Ectodermal cell (in vitro differentiated cells): ENCODE measurements at regions not wholly inside any gene's neighbourhood (a gene's known extent, or its start where the extent isn't known, plus 50 kb on each side); places are given as distances from the start of the nearest gene placed in this dataset.

ENCODE experiments used
- H3K27ac ChIP-seq: 2 replicates; pipeline ENCODE4 v1.7.0; 2013; ENCODE audit warnings: mild to moderate bottlenecking, low read depth, low read length; ENCODE audit not compliant: insufficient read depth, poor library complexity, severe bottlenecking
- H3K27me3 ChIP-seq: 2 replicates; pipeline ENCODE4 v1.7.0; 2013; ENCODE audit warnings: mild to moderate bottlenecking, low read length; ENCODE audit not compliant: insufficient read depth, control insufficient read depth, poor library complexity, severe bottlenecking
- H3K36me3 ChIP-seq: one replicate; pipeline ENCODE4 v1.7.0; 2013; ENCODE audit warnings: low read length; ENCODE audit not compliant: control insufficient read depth, insufficient read depth
- H3K4me1 ChIP-seq: one replicate; pipeline ENCODE4 v1.7.0; 2013; ENCODE audit warnings: low read length; ENCODE audit not compliant: control insufficient read depth, insufficient read depth
- H3K4me3 ChIP-seq: 2 replicates; pipeline ENCODE4 v1.7.0; 2013; ENCODE audit warnings: low read depth, low read length, control low read depth; ENCODE audit not compliant: insufficient read depth
- H3K9me3 ChIP-seq: 2 replicates; pipeline ENCODE4 v1.7.0; 2013; ENCODE audit warnings: mild to moderate bottlenecking, low read length, moderate library complexity; ENCODE audit not compliant: control insufficient read depth
- WGBS, 2 experiments: methylation state at CpG; one replicate each; pipeline ENCODE4 v1.1.7; 2013; ENCODE audit warnings: missing lambda C conversion rate in 2 of 2; 5-methylcytosine and 5-hydroxymethylcytosine counted together

DNA sequence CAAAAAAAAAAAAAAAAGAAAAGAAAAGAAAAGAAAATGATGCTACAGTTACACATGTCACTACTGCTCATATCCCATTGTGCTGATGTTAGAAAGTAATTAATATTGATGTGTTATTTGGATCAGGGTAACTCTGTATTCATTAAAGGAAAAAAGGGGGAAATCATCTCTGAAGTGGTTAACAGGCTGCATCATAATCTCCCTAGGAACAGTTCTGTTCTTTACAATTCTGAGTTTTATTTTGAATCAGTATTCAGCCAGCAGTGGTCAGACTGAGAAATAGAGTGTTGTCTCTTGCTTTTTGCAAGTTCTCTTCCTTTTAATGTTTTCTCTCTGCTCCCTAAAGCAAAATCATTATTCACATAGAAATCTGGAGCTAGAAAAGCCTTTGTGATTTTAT lies 128.6 kb upstream of the CRY1 start:
- Histone ChIP-seq H3K27ac (no peak overlapping the region), H3K9me3 (no peaks in the 10 kb centered on the region), H3K4me3 (no peak overlapping the region), H3K36me3 (no peaks in the 10 kb centered on the region), H3K27me3 (no peaks in the 10 kb centered on the region), H3K4me1 (peaks cover 4% of the 10 kb centered on the region)

DNA sequence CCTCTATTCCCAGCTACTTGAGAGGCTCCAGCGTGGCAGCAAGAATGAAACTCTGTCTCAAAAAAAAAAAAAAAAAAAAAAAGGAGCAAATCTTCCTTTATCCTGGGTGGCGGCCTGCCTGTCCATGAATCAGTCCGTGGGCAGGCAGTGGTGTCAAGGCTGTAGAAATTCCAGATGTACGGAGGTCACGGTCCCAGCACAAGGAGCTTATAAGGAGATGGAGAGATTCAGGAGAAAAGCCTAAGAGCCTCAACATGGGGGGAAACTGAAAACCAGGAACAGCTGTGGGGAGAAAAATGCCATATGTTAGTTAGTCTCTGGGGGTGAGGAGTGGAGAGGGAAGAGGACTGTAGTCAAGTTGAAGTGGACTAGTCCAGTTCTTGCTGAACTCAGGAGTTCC lies 130.5 kb upstream of the CRY1 start:
- H3K36me3 ChIP-seq, result no peaks in the 10 kb centered on the region
- no peak overlapping the region for H3K4me3 ChIP-seq
- H3K27ac ChIP-seq, result no peak overlapping the region
- 94 to 96% methylated on average over 5 of the region's 5 CpGs for WGBS, 2 experiments
- H3K27me3 ChIP-seq, result no peaks in the 10 kb centered on the region
- H3K9me3 ChIP-seq, result no peaks in the 10 kb centered on the region
- H3K4me1 ChIP-seq, result peaks cover 4% of the 10 kb centered on the region

DNA sequence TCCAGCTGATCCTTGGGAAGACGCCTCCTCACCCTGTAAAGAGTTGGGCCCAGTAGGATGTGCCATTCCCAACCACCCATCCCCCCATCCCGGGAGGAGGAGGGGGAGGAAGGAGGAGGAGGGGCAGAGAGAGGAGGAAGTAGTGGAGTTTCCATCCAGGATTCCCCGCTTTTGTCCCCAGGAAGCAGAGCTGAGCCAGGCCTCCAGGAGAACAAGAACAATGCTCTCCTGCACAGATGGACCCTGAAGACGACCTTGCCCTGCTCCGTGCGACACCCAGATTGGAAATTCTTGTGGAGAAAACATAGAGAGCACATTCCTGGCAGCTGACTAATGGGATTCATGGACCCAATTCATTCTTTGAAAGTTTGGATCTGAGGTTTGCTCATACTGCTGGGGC lies 132.3 kb upstream of the CRY1 start:
- Histone ChIP-seq H3K4me1 (peaks cover 4% of the 10 kb centered on the region), H3K4me3 (no peak overlapping the region), H3K9me3 (no peaks in the 10 kb centered on the region), H3K27ac (no peak overlapping the region), H3K27me3 (no peaks in the 10 kb centered on the region), H3K36me3 (no peaks in the 10 kb centered on the region)
- WGBS, 2 experiments, result 49 to 53% methylated on average over 4 to 6 of the region's 6 CpGs

DNA sequence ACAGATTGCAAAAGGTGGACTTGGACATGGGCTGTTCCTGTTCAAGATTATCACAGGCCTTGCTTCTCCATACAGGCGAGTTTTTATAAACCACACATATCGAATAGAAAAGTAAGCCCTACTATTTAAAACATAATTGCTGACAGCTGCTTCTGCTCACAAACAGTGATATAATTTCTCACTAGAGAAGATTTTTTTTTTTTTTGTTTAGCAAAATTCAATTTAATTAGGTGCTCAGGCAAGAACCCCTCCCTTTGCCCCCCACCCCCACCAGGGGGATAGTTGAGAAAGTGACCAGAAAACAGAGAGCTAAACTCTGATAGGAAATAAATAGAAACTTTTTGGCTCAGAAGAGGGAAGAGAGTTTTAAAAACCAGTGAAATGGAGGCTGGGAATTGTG lies 132.8 kb upstream of the CRY1 start:
- no peaks in the 10 kb centered on the region for H3K9me3 ChIP-seq
- 96 to 97% methylated on average over 2 of the region's 2 CpGs for WGBS, 2 experiments
- H3K4me3 ChIP-seq, result no peak overlapping the region
- peaks cover 4% of the 10 kb centered on the region for H3K4me1 ChIP-seq
- H3K27me3 ChIP-seq, result no peaks in the 10 kb centered on the region
- H3K27ac ChIP-seq, result no peak overlapping the region
- no peaks in the 10 kb centered on the region for H3K36me3 ChIP-seq

DNA sequence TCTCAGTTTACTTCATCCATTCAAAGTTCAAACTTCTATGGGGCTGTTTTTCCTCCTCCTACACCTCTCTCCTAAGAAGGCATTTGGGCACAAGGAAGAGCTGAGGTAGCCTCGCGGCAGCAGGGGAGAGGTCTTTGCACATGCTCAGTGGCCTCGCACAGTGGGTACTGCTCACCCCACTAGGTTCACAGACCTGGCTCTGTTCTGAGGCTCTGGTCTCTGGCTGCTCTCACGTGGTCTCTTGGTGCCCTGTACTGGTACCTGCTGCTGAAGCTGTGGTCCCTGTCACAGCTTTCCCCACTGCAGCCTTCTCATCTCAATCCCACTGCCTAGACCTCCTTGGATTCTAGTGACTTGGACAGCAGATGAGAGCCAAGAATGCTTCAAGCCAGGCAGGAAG lies 134.7 kb upstream of the CRY1 start:
- WGBS, 2 experiments, result 44 to 47% methylated on average over 4 of the region's 4 CpGs
- Histone ChIP-seq H3K27me3 (no peaks in the 10 kb centered on the region), H3K27ac (no peak overlapping the region), H3K4me1 (peaks cover 4% of the 10 kb centered on the region), H3K36me3 (no peaks in the 10 kb centered on the region), H3K4me3 (no peak overlapping the region), H3K9me3 (no peaks in the 10 kb centered on the region)

DNA sequence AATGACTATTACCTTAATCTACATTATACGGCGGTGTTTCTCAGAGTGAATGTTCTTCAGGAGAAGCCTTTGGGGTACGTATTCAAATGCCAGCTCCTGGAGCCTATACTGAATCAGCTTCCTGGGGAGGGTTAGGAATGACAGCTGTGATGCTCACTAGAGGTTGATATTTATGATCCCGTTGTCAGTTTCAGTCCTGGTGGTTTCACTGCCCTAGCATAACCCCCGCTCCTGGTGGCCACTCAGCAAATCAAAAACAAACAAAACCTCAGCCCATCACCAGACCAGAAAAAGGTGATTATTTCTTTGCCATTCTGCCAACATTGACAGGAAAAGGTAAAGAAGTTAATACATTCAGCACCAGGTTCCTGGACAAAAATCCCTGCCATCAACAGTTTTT lies 136.5 kb upstream of the CRY1 start:
- H3K27me3 ChIP-seq, result no peaks in the 10 kb centered on the region
- no peak overlapping the region for H3K27ac ChIP-seq
- H3K36me3 ChIP-seq, result no peaks in the 10 kb centered on the region
- no peaks in the 10 kb centered on the region for H3K9me3 ChIP-seq
- H3K4me1 ChIP-seq, result peaks cover 4% of the 10 kb centered on the region
- WGBS, 2 experiments, result 88 to 90% methylated on average over 5 of the region's 5 CpGs
- H3K4me3 ChIP-seq, result no peak overlapping the region

DNA sequence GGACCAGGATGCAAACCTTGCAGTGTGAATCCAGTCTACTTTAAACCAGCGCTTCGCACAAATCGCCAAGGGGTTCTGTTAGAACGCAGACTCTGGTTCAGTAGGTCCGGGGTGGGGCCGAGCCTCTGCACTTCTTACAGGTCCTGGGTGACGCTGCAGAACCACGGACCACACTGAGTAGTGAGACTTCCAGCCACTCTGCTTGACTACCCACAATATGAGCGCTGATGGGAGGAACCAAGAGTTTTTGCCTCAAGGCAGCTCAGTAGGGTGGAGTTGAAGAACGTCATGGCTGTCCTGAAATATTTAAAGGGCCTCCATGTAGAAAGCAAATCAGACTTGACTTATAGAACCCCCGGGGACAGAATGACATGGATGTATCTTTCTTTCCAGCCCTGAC lies 138.0 kb upstream of the CRY1 start:
- Histone ChIP-seq H3K27me3 (no peaks in the 10 kb centered on the region), H3K36me3 (no peaks in the 10 kb centered on the region), H3K27ac (no peak overlapping the region), H3K4me1 (no peaks in the 10 kb centered on the region), H3K4me3 (no peak overlapping the region), H3K9me3 (no peaks in the 10 kb centered on the region)
- WGBS, 2 experiments, result 94 to 96% methylated on average over 11 of the region's 11 CpGs

DNA sequence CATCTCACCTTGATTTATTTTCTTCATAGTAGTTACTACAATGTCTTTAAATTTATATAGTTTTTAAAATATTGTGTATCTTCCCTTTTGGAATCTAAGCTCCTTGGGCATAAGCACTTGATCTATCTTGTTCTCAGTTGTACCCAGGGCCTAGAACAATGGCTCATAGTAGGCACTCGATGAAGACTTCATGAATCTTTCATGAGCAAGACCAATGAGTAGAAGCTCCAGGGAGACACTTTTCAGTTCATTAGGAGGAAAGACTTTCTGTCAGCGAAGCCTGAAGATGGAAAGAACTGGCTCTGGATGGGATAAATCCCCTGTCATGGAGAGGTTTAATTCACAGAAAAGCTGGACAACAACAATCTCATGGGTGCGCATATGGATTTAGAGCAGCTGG lies 140.2 kb upstream of the CRY1 start:
- no peak overlapping the region for H3K27ac ChIP-seq
- H3K27me3 ChIP-seq, result no peaks in the 10 kb centered on the region
- 82 to 89% methylated on average over 3 of the region's 3 CpGs for WGBS, 2 experiments
- no peaks in the 10 kb centered on the region for H3K4me1 ChIP-seq
- no peak overlapping the region for H3K4me3 ChIP-seq
- H3K36me3 ChIP-seq, result no peaks in the 10 kb centered on the region
- H3K9me3 ChIP-seq, result no peaks in the 10 kb centered on the region

DNA sequence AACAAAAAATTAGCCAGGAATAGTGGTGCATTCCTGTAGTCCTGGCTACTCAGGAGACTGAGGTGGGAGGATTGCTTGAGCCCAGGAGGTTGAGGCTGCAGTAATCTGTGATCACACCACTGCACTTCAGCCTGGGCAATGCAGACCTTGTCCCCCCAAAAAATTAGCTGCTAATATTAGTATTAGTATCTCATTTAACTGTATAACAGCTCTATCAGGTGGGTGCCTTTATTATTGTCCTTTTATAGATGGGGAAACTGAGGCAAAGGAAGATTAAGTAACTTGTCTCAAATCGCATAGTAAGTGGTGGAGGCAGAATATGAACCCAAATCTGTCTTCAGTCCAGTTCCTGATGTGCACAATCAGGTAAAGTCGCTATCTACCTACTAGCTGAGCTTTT lies 142.3 kb upstream of the CRY1 start:
- H3K4me3 ChIP-seq, result no peak overlapping the region
- 93 to 97% methylated on average over 2 of the region's 2 CpGs for WGBS, 2 experiments
- no peaks in the 10 kb centered on the region for H3K9me3 ChIP-seq
- H3K27ac ChIP-seq, result no peak overlapping the region
- H3K27me3 ChIP-seq, result no peaks in the 10 kb centered on the region
- H3K4me1 ChIP-seq, result no peaks in the 10 kb centered on the region
- no peaks in the 10 kb centered on the region for H3K36me3 ChIP-seq

DNA sequence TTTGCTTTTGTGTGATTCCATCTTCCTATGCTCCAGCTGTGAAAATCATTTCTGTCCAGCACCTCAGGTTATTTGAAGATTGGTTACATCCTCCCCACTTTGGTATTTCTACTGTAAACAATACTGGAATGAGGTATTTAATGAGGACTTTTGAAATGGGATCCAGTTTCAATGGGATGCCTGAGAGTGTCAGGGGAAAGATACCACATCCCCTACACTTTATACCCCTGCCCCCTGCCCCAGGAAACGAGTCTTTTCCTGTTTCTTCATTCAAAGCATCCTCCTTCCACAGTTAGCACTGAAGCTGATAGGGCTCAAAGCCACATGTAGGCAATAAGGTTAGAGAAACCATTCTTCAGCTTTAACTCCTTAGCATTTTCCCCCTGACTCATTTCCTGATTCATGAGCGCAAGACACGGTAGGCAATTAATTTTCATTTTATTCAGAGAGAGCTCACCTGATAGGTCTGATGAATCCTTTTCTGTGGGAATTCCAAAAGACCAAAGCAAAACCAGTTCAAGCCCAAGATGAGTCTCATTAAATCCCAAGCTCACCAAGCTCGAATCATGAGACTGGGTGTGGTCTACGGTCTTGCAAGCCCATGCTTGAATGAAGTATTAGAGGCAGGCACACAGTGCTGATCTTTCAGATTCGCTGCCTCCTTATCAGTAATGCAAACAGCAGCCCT lies 143.6 kb upstream of the CRY1 start:
- 73 to 76% methylated on average over 6 of the region's 6 CpGs for WGBS, 2 experiments

DNA sequence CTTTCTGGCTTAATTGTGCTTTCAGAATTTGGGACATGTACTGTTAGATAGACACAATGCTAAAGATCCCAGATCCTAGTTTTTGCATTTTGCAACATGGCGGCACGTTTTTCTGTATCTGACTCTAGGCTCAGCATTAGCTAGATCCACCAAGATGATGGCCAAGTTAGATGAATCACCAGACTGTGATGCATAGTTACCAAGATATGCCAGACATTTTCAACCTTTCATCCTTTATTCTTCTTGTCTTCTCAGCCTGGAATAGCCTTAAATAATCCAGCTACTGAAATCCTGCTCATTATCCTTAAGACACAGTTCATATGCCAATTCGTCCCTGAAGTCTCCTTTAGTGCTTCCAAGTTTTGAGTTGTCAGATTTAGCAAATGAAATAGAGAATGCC lies 144.9 kb upstream of the CRY1 start:
- WGBS, 2 experiments, result 72 to 81% methylated on average over 3 of the region's 3 CpGs
- Histone ChIP-seq H3K9me3 (no peaks in the 10 kb centered on the region), H3K4me1 (no peaks in the 10 kb centered on the region), H3K36me3 (no peaks in the 10 kb centered on the region), H3K27ac (no peak overlapping the region), H3K27me3 (no peaks in the 10 kb centered on the region), H3K4me3 (no peak overlapping the region)

More for the DNA sequence above, 143.6 kb upstream of the CRY1 start:
- H3K9me3 ChIP-seq, result no peaks in the 10 kb centered on the region
- no peak overlapping the region for H3K27ac ChIP-seq
- no peak overlapping the region for H3K4me3 ChIP-seq
- no peaks in the 10 kb centered on the region for H3K36me3 ChIP-seq
- H3K4me1 ChIP-seq, result no peaks in the 10 kb centered on the region
- no peaks in the 10 kb centered on the region for H3K27me3 ChIP-seq
